Cardiac muscle cell (in vitro differentiated cells and primary cell): ENCODE measurements at regions not wholly inside any gene's neighbourhood (a gene's known extent, or its start where the extent isn't known, plus 50 kb on each side); places are given as distances from the start of the nearest gene placed in this dataset.
A peak's percentile ranks its signal among the peaks of the same experiment; 100 is the strongest.

ENCODE experiments used
- DNase-seq, 2 donors: peaks; one replicate each; pipeline versions ENCODE4 v3.0.0 to v3.0.0-alpha.2; 2010 to 2017; ENCODE audit warnings: low read depth in 1 of 2, low spot score in 1 of 2
- H3K27ac ChIP-seq: fragments of 200-600 bp; sonication (generic); 2 replicates; pipeline ENCODE4 v1.5.1; 2016
- H3K27me3 ChIP-seq: fragments of 200-600 bp; sonication (generic); 2 replicates; pipeline ENCODE4 v1.6.0; 2016; ENCODE audit warnings: control low read depth
- H3K36me3 ChIP-seq: fragments of 200-600 bp; sonication (generic); 2 replicates; pipeline ENCODE4 v1.5.1; 2016; ENCODE audit warnings: control low read depth
- H3K4me1 ChIP-seq: fragments of 200-600 bp; sonication (generic); 2 replicates; pipeline ENCODE4 v1.8.1; 2017; ENCODE audit warnings: low read depth, mild to moderate bottlenecking, mixed run types
- H3K4me3 ChIP-seq: fragments of 200-600 bp; sonication (generic); 2 replicates; pipeline ENCODE4 v1.5.1; 2016; ENCODE audit warnings: mild to moderate bottlenecking
- H3K9me3 ChIP-seq: fragments of 200-600 bp; sonication (generic); 2 replicates; pipeline ENCODE4 v1.5.1; 2017; ENCODE audit warnings: low read depth, mild to moderate bottlenecking, control low read depth
- TF ChIP-seq, protein P1 (sequence below): IDR thresholded peaks from 2 replicates; pipeline ENCODE4 v1.5.1; 2012; ENCODE audit warnings: low read depth, mild to moderate bottlenecking, low read length

DNA sequence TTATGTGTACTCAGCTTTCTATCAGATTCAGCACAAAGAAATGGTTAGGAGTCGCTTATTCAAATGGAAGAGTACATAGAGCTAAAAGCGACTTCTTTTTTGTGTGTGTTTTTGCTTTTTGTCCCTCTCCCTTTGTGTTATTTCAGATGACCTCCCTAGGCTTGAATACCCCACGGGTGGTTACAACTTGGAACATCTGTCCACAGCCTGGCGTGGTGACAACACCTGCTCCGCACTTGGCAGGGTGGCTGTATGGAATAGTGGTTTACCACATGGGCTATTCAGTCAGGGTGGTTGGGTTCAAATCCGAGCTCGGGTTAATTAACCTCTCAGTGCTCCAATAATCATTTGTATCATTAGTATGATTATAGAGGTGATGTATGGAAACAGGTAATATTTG, 151.6 kb upstream of the FREM2 start:
- H3K4me1 ChIP-seq = no peaks in the 10 kb centered on the region
- no peaks in the 10 kb centered on the region for H3K27me3 ChIP-seq
- DNase-seq = no peak
- no peak overlapping the region for H3K27ac ChIP-seq
- no peaks in the 10 kb centered on the region for H3K9me3 ChIP-seq
- TF ChIP-seq, protein P1, sequence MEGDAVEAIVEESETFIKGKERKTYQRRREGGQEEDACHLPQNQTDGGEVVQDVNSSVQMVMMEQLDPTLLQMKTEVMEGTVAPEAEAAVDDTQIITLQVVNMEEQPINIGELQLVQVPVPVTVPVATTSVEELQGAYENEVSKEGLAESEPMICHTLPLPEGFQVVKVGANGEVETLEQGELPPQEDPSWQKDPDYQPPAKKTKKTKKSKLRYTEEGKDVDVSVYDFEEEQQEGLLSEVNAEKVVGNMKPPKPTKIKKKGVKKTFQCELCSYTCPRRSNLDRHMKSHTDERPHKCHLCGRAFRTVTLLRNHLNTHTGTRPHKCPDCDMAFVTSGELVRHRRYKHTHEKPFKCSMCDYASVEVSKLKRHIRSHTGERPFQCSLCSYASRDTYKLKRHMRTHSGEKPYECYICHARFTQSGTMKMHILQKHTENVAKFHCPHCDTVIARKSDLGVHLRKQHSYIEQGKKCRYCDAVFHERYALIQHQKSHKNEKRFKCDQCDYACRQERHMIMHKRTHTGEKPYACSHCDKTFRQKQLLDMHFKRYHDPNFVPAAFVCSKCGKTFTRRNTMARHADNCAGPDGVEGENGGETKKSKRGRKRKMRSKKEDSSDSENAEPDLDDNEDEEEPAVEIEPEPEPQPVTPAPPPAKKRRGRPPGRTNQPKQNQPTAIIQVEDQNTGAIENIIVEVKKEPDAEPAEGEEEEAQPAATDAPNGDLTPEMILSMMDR = no peak
- no peaks in the 10 kb centered on the region for H3K36me3 ChIP-seq
- H3K4me3 ChIP-seq = no peak overlapping the region

DNA sequence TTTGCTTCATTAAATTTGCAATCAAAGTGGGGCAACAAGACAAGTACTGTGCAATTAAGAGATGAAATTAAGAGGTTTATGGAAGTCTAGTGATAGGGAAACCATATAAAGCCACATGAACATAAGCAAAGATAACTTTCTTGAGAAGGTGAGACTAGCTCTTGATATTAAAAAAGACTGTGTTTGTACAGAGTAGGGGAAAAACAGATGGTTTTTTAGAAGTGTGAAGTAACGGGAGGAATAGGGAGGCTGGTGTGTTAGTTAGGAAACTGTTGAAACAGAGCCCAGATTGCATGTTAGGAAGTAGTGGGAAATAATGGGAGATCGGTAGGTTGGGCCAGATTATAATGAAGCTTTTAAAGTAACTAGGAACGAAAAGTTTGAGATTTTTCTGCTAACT, 149.8 kb upstream of the FREM2 start:
- H3K4me1 ChIP-seq = no peaks in the 10 kb centered on the region
- H3K27me3 ChIP-seq = no peaks in the 10 kb centered on the region
- H3K4me3 ChIP-seq = no peak overlapping the region
- no peaks in the 10 kb centered on the region for H3K9me3 ChIP-seq
- no peak overlapping the region for H3K27ac ChIP-seq
- DNase-seq = no peak
- no peaks in the 10 kb centered on the region for H3K36me3 ChIP-seq
- TF ChIP-seq, protein P1 = no peak

DNA sequence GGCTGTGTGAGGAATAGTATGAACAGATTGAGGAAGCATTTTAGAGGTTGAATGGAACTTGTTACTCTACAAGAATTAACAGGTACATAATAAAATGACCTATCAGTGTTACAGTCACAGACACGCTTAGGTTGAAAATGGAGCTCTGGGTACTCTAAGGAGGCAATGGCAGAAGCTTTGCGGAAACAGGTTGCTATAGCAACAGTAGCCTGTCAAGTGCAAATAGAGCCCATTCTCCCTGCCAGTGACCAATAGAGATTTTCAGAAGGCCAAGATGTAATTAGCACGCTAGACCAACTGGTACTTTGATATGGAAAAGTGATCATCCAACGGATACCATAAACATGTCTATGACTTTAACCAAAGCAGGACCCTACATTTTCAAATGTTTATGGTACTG, 148.5 kb upstream of the FREM2 start:
- TF ChIP-seq, protein P1 = no peak
- peak in 1 of 2 donors; percentile 3 for DNase-seq

DNA sequence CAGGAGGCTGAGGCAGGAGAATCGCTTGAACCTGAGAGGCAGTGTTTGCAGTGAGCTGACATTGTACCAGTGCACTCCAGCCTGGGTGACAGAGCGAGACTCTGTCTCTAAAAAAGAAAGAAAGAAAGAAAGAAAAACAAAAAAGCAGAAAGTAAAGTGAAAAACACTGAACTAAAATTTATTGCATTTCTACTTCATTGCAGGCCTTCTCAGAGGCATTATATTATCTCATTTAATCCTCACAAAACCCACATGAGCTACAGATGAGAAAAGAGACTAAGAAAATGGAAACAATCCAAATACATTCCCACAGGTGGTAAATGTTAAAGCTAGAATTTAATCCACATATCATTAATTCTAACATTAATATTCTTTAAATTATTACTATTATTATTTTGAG, 147.2 kb upstream of the FREM2 start:
- H3K4me3 ChIP-seq = no peak overlapping the region
- H3K4me1 ChIP-seq = no peaks in the 10 kb centered on the region
- H3K36me3 ChIP-seq = no peaks in the 10 kb centered on the region
- H3K27me3 ChIP-seq = no peaks in the 10 kb centered on the region
- H3K27ac ChIP-seq = no peak overlapping the region
- no peak for DNase-seq
- TF ChIP-seq, protein P1 = no peak
- H3K9me3 ChIP-seq = no peaks in the 10 kb centered on the region

More for the DNA sequence above, 148.5 kb upstream of the FREM2 start:
- Histone ChIP-seq H3K36me3 (no peaks in the 10 kb centered on the region), H3K4me1 (no peaks in the 10 kb centered on the region), H3K27ac (no peak overlapping the region), H3K9me3 (no peaks in the 10 kb centered on the region), H3K4me3 (no peak overlapping the region), H3K27me3 (no peaks in the 10 kb centered on the region)

DNA sequence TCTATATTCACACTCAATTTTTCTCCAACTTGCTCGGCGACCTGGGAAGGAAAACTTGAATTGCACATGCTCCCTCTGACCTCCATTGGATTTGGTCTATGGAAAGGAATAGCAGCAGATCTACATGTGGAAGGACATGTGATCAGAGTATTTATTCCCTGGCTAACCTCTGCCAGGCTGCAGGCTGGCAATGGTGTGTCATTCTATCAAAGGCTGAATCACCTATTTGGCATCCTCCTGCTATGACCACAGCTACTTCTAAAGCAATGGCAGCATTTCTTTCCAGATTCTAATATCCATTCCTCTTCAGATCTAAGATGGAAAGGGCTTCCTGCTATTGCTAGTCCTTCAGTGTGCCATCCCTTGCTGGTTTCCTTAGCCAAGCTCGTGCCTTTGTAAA, 144.3 kb upstream of the FREM2 start:
- no peaks in the 10 kb centered on the region for H3K36me3 ChIP-seq
- no peak overlapping the region for H3K27ac ChIP-seq
- no peaks in the 10 kb centered on the region for H3K9me3 ChIP-seq
- TF ChIP-seq, protein P1 = no peak
- DNase-seq = no peak
- H3K4me1 ChIP-seq = no peaks in the 10 kb centered on the region
- H3K27me3 ChIP-seq = no peaks in the 10 kb centered on the region
- H3K4me3 ChIP-seq = no peak overlapping the region

DNA sequence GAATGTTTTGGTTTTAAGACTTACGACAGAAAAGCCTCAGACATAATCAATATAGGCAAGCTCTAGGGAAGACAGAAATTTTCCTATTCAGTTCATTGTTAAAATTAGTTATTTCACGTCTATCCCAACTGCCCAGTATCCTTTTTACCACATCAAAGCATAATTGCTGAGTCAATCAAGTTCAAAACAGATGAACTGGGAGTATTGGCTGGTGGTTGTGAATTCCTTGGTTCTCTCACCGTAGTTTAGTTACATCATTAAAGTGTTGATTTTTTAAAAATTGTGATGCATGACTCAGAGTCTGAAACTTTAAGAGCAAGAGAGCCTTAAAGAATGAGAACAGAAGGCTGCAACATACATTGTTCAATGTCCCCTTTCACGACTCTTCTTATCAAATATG, 143.3 kb upstream of the FREM2 start:
- Histone ChIP-seq H3K4me1 (no peaks in the 10 kb centered on the region), H3K27ac (no peak overlapping the region), H3K27me3 (no peaks in the 10 kb centered on the region), H3K36me3 (no peaks in the 10 kb centered on the region), H3K4me3 (no peak overlapping the region), H3K9me3 (no peaks in the 10 kb centered on the region)
- TF ChIP-seq, protein P1 = no peak
- no peak for DNase-seq
